ENCODE measurements at regions not wholly inside any gene's neighbourhood (a gene's known extent, or its start where the extent isn't known, plus 50 kb on each side); places are given as distances from the start of the nearest gene placed in this dataset.

- DNase-seq, result peak; percentile 49
- H3K27ac Mint-ChIP-seq (ENCODE audit: unreplicated experiment), result no peak overlapping the region
- peaks cover 6% of the 10 kb centered on the region for H3K27me3 Mint-ChIP-seq (ENCODE audit: unreplicated experiment)
- H3K4me1 Mint-ChIP-seq (ENCODE audit: low read depth, unreplicated experiment), result peaks cover 19% of the 10 kb centered on the region
- H3K36me3 Mint-ChIP-seq (ENCODE audit: unreplicated experiment), result no peaks in the 10 kb centered on the region
- TF ChIP-seq, protein P1, sequence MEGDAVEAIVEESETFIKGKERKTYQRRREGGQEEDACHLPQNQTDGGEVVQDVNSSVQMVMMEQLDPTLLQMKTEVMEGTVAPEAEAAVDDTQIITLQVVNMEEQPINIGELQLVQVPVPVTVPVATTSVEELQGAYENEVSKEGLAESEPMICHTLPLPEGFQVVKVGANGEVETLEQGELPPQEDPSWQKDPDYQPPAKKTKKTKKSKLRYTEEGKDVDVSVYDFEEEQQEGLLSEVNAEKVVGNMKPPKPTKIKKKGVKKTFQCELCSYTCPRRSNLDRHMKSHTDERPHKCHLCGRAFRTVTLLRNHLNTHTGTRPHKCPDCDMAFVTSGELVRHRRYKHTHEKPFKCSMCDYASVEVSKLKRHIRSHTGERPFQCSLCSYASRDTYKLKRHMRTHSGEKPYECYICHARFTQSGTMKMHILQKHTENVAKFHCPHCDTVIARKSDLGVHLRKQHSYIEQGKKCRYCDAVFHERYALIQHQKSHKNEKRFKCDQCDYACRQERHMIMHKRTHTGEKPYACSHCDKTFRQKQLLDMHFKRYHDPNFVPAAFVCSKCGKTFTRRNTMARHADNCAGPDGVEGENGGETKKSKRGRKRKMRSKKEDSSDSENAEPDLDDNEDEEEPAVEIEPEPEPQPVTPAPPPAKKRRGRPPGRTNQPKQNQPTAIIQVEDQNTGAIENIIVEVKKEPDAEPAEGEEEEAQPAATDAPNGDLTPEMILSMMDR (IDR thresholded peaks at IDR 0.05; ENCODE audit: partially characterized antibody, unreplicated experiment), result no peak
- peaks cover 4% of the 10 kb centered on the region for H3K9me3 Mint-ChIP-seq (ENCODE audit: unreplicated experiment)
- no peak overlapping the region for H3K4me3 Mint-ChIP-seq (ENCODE audit: unreplicated experiment)
These were observed 207.0 kb downstream of the ANKRD60 start for GRCh38 chr20:58021481-58021880.

DNA sequence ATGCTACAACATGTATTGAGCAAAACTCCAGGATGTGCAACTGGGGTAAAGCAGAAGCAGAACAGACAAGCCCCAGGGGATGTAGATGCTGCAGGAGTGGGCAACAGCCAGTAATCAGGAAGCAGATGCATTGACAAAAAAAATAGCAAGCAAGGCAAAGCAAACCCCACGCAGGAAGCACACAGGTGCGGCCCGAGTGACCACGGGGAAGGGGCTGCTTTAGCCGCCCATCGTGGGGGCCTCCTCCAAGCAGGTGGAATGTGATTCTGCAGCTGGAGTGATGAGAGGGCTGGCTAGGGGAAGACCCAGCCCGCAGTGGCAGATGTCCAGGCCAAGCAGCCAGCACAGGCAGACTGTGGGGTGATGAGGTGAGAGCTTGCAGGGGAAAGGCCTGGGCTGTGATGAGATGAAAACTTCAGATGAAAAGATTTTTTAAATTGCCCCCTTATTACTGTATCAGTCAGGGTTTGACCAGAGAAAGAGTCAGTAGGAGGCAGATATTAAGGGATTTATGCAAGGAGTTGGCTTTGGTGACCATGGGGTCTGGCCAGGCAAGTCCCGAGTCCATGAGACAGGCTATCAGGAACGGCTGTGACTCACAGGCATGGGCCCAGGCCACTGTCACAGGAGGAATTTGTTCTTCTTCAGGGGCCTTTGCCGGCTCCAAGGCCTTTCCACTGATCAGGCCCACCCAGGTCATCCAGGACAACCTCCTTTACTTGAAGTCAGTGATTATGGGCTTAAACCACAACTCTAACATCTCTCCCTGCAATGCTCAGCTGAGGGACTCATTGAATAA is 207.6 kb downstream of the ANKRD60 start:
- TF ChIP-seq, protein P1 (IDR thresholded peaks at IDR 0.05; ENCODE audit: partially characterized antibody, unreplicated experiment), result no peak
- DNase-seq, result no peak
- H3K27me3 Mint-ChIP-seq (ENCODE audit: unreplicated experiment), result peaks cover 6% of the 10 kb centered on the region
- no peak overlapping the region for H3K4me3 Mint-ChIP-seq (ENCODE audit: unreplicated experiment)
- H3K9me3 Mint-ChIP-seq (ENCODE audit: unreplicated experiment), result peaks cover 4% of the 10 kb centered on the region
- H3K4me1 Mint-ChIP-seq (ENCODE audit: low read depth, unreplicated experiment), result peaks cover 19% of the 10 kb centered on the region
- no peaks in the 10 kb centered on the region for H3K36me3 Mint-ChIP-seq (ENCODE audit: unreplicated experiment)
- H3K27ac Mint-ChIP-seq (ENCODE audit: unreplicated experiment), result no peak overlapping the region

DNA sequence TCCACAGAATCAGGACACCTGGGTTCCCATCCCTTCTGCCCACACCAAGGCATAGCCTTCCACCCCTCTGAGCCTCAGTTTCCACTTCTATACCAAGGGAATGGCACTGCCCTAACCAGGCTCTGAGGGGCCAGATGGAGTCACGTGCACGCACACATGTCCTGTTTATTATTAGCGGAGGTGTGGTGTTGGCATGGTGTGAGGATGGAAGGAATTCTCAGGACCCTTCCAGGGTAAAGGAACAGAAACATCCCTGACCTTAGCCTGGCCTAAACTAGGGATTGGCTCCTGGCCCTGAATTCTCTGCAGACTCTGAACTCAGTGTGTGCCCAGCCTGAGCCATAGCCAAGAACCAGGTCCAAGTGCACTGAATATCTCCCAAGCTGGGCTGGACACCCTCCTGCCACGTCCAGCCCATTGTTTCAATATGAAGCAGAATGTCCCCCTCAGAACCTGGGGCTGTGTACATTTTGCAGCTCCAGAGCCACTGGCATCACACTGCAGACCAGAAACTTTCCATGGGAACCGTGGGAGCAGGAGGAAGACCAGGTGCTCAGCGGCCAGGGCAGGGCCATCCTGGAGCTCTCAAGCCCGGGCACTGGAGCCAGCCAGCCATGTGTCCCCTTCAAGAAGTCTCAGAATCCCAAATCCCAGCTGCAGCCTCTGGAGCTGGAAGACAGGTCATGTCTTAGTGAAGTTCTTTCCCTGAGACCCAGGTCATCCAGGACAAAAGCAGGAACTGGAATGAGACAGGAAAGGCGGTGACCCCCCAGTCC is 208.4 kb downstream of the ANKRD60 start:
- H3K4me3 Mint-ChIP-seq (ENCODE audit: unreplicated experiment), result no peak overlapping the region
- no peak for DNase-seq
- peaks cover 15% of the 10 kb centered on the region for H3K4me1 Mint-ChIP-seq (ENCODE audit: low read depth, unreplicated experiment)
- H3K36me3 Mint-ChIP-seq (ENCODE audit: unreplicated experiment), result peaks cover 4% of the 10 kb centered on the region
- TF ChIP-seq, protein P1 (IDR thresholded peaks at IDR 0.05; ENCODE audit: partially characterized antibody, unreplicated experiment), result no peak
- peak overlapping the region; percentile 48 for H3K27ac Mint-ChIP-seq (ENCODE audit: unreplicated experiment)
- peaks cover 5% of the 10 kb centered on the region for H3K27me3 Mint-ChIP-seq (ENCODE audit: unreplicated experiment)
- H3K9me3 Mint-ChIP-seq (ENCODE audit: unreplicated experiment), result peaks cover 4% of the 10 kb centered on the region

GRCh38 chr20:58019027-58019849 is 209.2 kb downstream of the ANKRD60 start:
- Mint-ChIP-seq H3K27ac (ENCODE audit: unreplicated experiment) (no peak overlapping the region), H3K4me3 (ENCODE audit: unreplicated experiment) (no peak overlapping the region), H3K4me1 (ENCODE audit: low read depth, unreplicated experiment) (peaks cover 10% of the 10 kb centered on the region), H3K36me3 (ENCODE audit: unreplicated experiment) (peaks cover 4% of the 10 kb centered on the region), H3K27me3 (ENCODE audit: unreplicated experiment) (peaks cover 2% of the 10 kb centered on the region), H3K9me3 (ENCODE audit: unreplicated experiment) (peaks cover 4% of the 10 kb centered on the region)
- TF ChIP-seq, protein P1 (IDR thresholded peaks at IDR 0.05; ENCODE audit: partially characterized antibody, unreplicated experiment), result no peak
- DNase-seq, result no peak

All from glutamatergic neuron (in vitro differentiated cells).